ENCODE measurements at regions not wholly inside any gene's neighbourhood (a gene's known extent, or its start where the extent isn't known, plus 50 kb on each side); places are given as distances from the start of the nearest gene placed in this dataset.
"Not testable (repeated sequence)": the region's sequence is repeated elsewhere in the genome, so short reads cannot be mapped to it uniquely, and the experiment has no call there.

GRCh38 chr3:28575746-28576613 is 227.4 kb upstream of the AZI2 start:
- DNase-seq (ENCODE audit: low spot score), result no peak

- no peak for DNase-seq (ENCODE audit: low spot score)
These were observed 228.1 kb upstream of the AZI2 start for GRCh38 chr3:28576614-28577200.

- no peak for DNase-seq (ENCODE audit: low spot score)
These were observed 229.4 kb upstream of the AZI2 start for GRCh38 chr3:28577941-28578500.

- DNase-seq (ENCODE audit: low spot score), result no peak
These were observed 237.7 kb upstream of the AZI2 start for GRCh38 chr3:28586325-28586724.

- DNase-seq (ENCODE audit: low spot score), result no peak
These were observed 239.1 kb upstream of the AZI2 start for GRCh38 chr3:28587723-28588122.

GRCh38 chr3:28590216-28590615 is 241.6 kb upstream of the AZI2 start:
- DNase-seq (ENCODE audit: low spot score), result no peak

GRCh38 chr3:28590860-28591259 is 242.2 kb upstream of the AZI2 start:
- no peak for DNase-seq (ENCODE audit: low spot score)

GRCh38 chr3:28595372-28595771 is 246.7 kb upstream of the AZI2 start:
- DNase-seq (ENCODE audit: low spot score), result no peak

- no peak for DNase-seq (ENCODE audit: low spot score)
These were observed 248.8 kb upstream of the AZI2 start for GRCh38 chr3:28597452-28597851.

GRCh38 chr3:28598165-28598564 is 249.5 kb upstream of the AZI2 start:
- DNase-seq (ENCODE audit: low spot score), result no peak

- no peak for DNase-seq (ENCODE audit: low spot score)
These were observed 252.7 kb upstream of the AZI2 start for GRCh38 chr3:28601291-28601690.

GRCh38 chr3:28606283-28606682 is 257.7 kb upstream of the AZI2 start:
- no peak for DNase-seq (ENCODE audit: low spot score)

GRCh38 chr3:28612232-28612631 is 263.6 kb upstream of the AZI2 start:
- no peak for DNase-seq (ENCODE audit: low spot score)

- DNase-seq (ENCODE audit: low spot score), result no peak
These were observed 265.0 kb upstream of the AZI2 start for GRCh38 chr3:28613511-28614106.

- DNase-seq (ENCODE audit: low spot score), result no peak
These were observed 266.4 kb upstream of the AZI2 start for GRCh38 chr3:28615071-28615470.

- DNase-seq (ENCODE audit: low spot score), result no peak
These were observed 267.3 kb upstream of the AZI2 start for GRCh38 chr3:28615971-28616370.

- DNase-seq (ENCODE audit: low spot score), result no peak
These were observed 269.2 kb upstream of the AZI2 start for GRCh38 chr3:28617821-28618220.

GRCh38 chr3:28623106-28623505 is 274.5 kb upstream of the AZI2 start:
- DNase-seq (ENCODE audit: low spot score), result no peak

GRCh38 chr3:28624084-28624483 is 275.5 kb upstream of the AZI2 start:
- DNase-seq (ENCODE audit: low spot score), result no peak

GRCh38 chr3:28627843-28628242 is 279.2 kb upstream of the AZI2 start:
- DNase-seq (ENCODE audit: low spot score), result not testable (repeated sequence)

- no peak for DNase-seq (ENCODE audit: low spot score)
These were observed 285.4 kb upstream of the AZI2 start for GRCh38 chr3:28634019-28634418.

GRCh38 chr3:28637742-28638141 is 289.1 kb upstream of the AZI2 start:
- DNase-seq (ENCODE audit: low spot score), result no peak

GRCh38 chr3:28645149-28645548 is 296.5 kb upstream of the AZI2 start:
- DNase-seq (ENCODE audit: low spot score), result no peak

Measured in CD4-positive, alpha-beta T cell treated with Interleukin-2 at 100 ng/mL for 4 hours (primary cell).